RCC 7860 (cell line): ENCODE measurements at regions not wholly inside any gene's neighbourhood (a gene's known extent, or its start where the extent isn't known, plus 50 kb on each side); places are given as distances from the start of the nearest gene placed in this dataset.
"Not testable (repeated sequence)": the region's sequence is repeated elsewhere in the genome, so short reads cannot be mapped to it uniquely, and the experiment has no call there.

ENCODE experiments used
- DNase-seq: peaks from one replicate; pipeline ENCODE4 v3.0.0-alpha.2; 2015; ENCODE audit warnings: low spot score
- FAIRE-seq: peaks from 2 replicates; lab custom pipeline; 2012; peaks lifted over from hg19 to GRCh38; lab: Jason Lieb, UNC

GRCh38 chr11:81819462-81819861 is 914.2 kb downstream of the FAM181B start:
- FAIRE-seq, result no peak
- DNase-seq, result no peak

- no peak for FAIRE-seq
- no peak for DNase-seq
Measured at GRCh38 chr11:81804858-81805257, 928.8 kb downstream of the FAM181B start.

DNA sequence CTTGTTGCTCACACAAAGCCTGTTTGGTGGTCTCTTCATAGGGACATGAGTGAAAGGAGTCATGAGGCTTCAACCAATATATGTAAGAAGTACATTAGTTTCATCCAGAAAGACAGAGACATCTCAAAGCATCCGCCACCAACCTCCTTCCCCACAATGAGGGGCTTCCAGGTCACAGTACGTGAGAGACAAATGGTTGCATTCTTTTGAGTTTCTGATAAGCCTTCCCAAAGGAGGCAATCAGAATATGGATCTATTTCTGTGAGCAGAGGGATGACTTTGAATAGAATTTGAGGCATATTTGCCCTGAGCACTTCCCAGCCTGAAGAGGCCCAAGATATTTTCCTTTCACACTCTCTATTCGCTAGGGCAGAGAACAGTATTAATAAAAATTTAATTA is 931.1 kb downstream of the FAM181B start:
- FAIRE-seq, result no peak

GRCh38 chr11:81792416-81792815 is 941.2 kb downstream of the FAM181B start:
- FAIRE-seq, result no peak
- DNase-seq, result no peak

More for the DNA sequence above, 931.1 kb downstream of the FAM181B start:
- DNase-seq, result no peak

- DNase-seq, result no peak
- FAIRE-seq, result no peak
Measured at GRCh38 chr11:81787584-81788049, 946.0 kb downstream of the FAM181B start.

DNA sequence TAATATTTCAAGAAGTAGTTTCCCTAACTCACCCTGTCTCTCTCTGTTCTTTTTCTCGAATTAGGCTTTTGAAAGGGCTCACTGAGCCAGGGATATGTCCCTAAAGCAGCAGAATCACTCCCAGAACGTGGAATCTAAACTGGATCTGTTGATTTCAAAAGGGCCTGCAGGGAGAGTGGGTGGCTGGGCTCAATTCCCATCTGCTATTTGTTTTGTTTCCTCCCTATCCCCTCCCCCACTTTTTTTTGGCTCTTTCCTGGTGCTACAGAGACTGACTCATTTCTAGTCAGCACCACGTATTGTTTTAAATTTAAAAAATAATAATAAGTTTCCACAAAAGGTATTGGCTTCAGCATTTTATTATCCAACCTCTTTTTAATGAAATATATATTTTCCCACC is 961.5 kb downstream of the FAM181B start:
- DNase-seq (no peak), FAIRE-seq (no peak)

DNA sequence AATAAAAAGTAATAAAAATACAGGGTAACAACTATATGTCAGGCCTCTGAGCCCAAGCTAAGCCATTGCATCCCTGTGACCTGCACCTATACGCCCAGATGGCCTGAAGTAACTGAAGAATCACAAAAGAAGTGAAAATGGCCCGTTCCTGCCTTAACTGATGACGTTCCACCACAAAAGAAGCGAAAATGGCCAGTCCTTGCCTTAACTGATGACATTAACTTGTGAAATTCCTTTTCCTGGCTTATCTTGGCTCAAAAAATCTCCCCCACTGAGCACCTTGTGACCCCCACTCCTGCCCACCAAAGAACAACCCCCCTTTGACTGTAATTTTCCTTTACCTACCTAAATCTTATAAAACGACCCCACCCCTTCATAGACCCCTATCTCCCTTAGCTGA is 963.8 kb downstream of the FAM181B start:
- DNase-seq, FAIRE-seq: not testable (repeated sequence)

DNA sequence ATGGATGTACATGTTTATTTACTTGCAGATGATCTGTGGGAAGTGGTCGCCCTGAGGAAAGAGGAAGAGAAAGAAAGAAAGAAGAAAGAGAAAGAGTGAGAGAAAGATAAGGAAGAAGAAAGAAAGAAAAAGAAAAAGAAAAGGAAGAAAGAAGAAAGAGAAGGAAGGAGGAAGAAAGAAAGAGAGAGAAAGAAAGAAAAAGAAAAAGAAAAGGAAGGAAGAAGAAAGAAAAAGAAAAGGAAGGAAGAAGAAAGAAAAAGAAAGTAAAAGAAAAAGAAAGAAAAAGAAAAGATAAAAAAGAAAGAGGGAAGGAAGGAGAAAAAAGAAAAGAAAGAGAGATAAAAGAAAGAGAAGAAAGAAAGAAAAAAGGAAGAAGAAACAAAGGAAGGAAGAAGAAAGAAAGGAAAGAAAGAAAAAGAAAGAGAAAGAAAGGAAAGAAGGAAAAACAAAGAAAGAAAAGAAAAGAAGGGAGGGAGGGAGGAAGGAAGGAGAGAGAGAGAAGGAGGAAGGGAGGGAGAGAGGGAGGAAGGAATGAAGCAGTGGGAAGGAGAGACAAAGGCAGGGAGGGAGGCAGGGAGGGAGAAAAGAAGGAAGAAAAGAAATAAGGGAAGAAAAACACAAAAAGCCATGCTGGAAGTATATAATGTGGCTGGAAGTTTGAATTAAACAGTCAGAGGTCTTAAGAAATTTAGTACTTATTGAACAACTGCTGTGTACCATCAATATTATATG is 976.6 kb downstream of the FAM181B start:
- no peak for FAIRE-seq
- no peak for DNase-seq

DNA sequence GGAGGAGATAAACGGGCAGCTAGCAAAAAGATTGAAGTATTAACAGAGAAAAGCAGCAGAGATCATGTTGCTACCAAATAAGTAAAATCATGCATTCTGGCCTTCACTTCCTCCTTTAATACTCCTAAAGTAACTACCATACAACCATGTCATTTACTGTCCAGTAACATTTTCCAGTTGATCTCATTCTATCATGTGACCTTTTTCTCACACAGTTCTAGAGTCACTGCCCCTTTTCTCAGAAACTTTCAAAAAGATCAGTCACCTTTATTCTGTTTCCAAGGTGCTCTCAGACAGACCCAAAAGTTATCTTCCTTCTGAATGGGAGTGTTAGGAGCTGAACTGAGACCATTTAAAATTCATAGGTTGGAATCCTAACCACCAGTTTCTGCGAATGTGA is 984.4 kb downstream of the FAM181B start:
- DNase-seq (no peak), FAIRE-seq (no peak)

GRCh38 chr11:81744336-81745116 is 989.1 kb downstream of the FAM181B start:
- FAIRE-seq (no peak), DNase-seq (no peak)

DNA sequence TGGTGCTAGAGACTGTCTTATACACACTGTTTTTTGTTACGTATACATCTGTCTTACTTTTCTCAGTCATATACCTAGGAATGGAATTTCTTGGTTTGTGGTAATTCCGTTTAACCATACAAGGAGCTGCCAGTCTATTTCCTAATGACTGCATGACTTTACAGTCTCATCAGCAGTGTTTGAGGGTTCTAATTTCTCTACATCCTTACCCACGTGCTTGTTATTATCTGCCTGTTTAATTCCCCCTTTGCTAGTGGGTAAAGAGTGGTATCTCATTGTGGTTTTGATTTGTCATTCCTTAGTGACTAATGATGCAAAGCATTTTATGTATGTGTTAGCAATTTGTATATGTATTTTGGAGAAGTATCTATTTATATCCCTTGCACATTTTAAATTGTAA is 1008.0 kb downstream of the FAM181B start:
- DNase-seq (no peak), FAIRE-seq (no peak)

DNA sequence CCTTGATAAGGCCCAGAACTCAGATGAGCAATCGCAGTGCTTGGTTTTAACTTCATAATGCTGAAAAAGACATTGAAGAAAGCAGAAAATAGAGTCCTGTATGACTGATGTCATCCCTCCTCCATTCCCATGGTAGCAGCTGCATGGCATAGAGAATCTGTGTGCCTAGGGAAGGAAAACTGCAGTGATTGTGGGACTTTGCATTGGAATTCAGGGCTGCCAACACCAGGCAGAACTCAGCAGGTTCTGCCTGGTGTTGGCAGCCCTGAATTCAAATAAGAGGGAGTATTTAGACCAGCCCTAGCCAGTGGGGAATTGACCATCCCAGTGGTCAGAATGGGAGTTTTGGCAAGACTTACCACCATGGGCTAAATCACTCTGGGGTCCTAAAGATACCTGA is 1016.0 kb downstream of the FAM181B start:
- no peak for DNase-seq
- FAIRE-seq, result no peak

GRCh38 chr11:81707881-81708280 is 1025.8 kb downstream of the FAM181B start:
- DNase-seq (no peak), FAIRE-seq (no peak)

GRCh38 chr11:81705283-81705682 is 1028.4 kb downstream of the FAM181B start:
- FAIRE-seq, result no peak
- DNase-seq, result no peak

- no peak for FAIRE-seq
- no peak for DNase-seq
Measured at GRCh38 chr11:81700076-81700475, 1033.6 kb downstream of the FAM181B start.

GRCh38 chr11:81687057-81687456 is 1046.6 kb downstream of the FAM181B start:
- FAIRE-seq (no peak), DNase-seq (no peak)

DNA sequence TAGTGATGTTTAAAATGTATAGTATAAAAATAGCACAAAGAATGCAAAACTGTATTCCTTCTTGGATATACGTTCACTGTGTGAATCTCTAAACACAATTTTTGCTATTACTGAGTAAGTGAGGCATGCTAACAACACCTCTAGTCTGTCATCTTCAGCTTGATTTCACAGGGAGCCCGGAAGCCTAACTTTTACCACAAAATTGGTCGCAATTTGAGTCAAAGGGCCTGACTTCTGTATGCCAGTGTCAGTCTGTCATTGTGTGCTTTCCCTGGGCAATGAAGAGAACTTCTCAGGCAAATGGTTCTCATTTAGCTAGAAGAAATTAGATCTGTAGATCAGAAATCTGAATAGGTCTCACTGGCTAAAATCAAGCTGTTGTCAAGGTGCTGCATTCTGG is 1059.5 kb downstream of the FAM181B start:
- no peak for FAIRE-seq
- DNase-seq, result no peak

DNA sequence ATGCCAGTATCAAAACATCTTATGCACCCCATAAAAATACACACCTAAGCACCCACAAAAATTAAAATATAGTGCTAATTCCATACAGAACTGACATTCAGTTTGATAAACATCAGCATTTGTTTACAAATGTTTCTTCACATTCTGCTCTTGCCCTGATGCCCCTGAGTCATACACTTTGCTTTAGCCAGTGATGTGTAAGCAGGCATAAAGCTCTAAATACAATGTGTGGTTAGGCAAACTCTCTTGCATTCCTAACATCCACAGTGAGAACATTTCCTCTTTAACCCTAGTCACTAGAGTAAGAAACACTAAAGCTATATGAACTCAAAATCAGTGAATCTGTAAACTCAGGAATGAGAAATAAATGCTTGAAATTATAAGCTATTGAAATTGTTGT is 1060.7 kb downstream of the FAM181B start:
- DNase-seq (no peak), FAIRE-seq (no peak)

- FAIRE-seq (no peak), DNase-seq (no peak)
Measured at GRCh38 chr11:81669935-81670543, 1063.6 kb downstream of the FAM181B start.

GRCh38 chr11:81658722-81659121 is 1074.9 kb downstream of the FAM181B start:
- no peak for DNase-seq
- FAIRE-seq, result no peak

GRCh38 chr11:81655351-81655750 is 1078.3 kb downstream of the FAM181B start:
- no peak for DNase-seq
- no peak for FAIRE-seq

DNA sequence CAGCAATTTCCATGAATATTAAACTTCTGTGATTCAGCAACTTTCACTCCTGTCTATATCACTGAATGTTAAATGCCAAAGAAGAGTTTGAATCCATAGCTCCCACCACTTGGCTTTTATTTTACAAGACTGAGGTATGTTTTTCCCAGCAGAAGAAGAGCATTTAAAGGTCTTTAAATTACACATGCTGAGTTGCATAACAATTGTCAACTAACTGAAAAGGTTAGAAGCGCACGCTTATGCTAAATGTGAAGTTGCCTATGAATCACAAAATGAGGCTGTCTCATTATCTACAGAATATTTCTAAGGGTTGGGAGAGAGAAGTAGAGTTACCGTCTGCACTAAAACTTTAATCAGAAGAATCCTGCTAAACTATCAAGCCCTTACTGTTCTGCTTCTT is 1086.3 kb downstream of the FAM181B start:
- FAIRE-seq (no peak), DNase-seq (no peak)
